Heart right ventricle (tissue), 16 donors: ENCODE measurements at regions not wholly inside any gene's neighbourhood (a gene's known extent, or its start where the extent isn't known, plus 50 kb on each side); places are given as distances from the start of the nearest gene placed in this dataset.
"Not testable (repeated sequence)": the region's sequence is repeated elsewhere in the genome, so short reads cannot be mapped to it uniquely, and the experiment has no call there.

Experiments used
- ATAC-seq, 8 donors: fragments of 200-7000 bp; cut with Tn5 transposase; one replicate each; pipeline ENCODE4 v1.9.1; 2020; ENCODE audit warnings: mild to moderate bottlenecking in 8 of 8, moderate library complexity in 8 of 8, moderate number of reproducible peaks in 1 of 8
- DNase-seq, 2 donors: peaks; one replicate each; pipeline ENCODE4 v3.0.0-alpha.2; 2020
- H3K27ac ChIP-seq, 10 donors: fragments of 200-600 bp; sonication (generic) in 2 of 10; one replicate each; pipeline versions ENCODE4 v1.5.0 to v1.8.0; 2020 to 2022; ENCODE audit warnings: mild to moderate bottlenecking in 3 of 10
- H3K27me3 ChIP-seq, 7 donors: fragments of 200-600 bp; one replicate each; pipeline ENCODE4 v1.8.0; 2021 to 2022; ENCODE audit warnings: mild to moderate bottlenecking in 2 of 7
- H3K36me3 ChIP-seq, 9 donors: fragments of 200-600 bp; sonication (generic) in 1 of 9; one replicate each; pipeline versions ENCODE4 v1.5.0 to v1.8.0; 2020 to 2022; ENCODE audit warnings: mild to moderate bottlenecking in 2 of 9
- H3K4me1 ChIP-seq, 9 donors: fragments of 200-600 bp; sonication (generic) in 1 of 9; one replicate each; pipeline versions ENCODE4 v1.5.0 to v1.8.0; 2020 to 2022; ENCODE audit warnings: mild to moderate bottlenecking in 4 of 9
- H3K4me3 ChIP-seq, 10 donors: fragments of 200-600 bp; sonication (generic) in 2 of 10; one replicate each; pipeline versions ENCODE4 v1.5.0 to v1.8.0; 2020 to 2022; ENCODE audit warnings: mild to moderate bottlenecking in 7 of 10, moderate library complexity in 2 of 10
- H3K9me3 ChIP-seq, 11 donors: fragments of 200-600 bp in 10 of 11; sonication (generic) in 2 of 11; one replicate each; pipeline versions ENCODE4 v1.5.0 to v1.8.0; 2013 to 2022; ENCODE audit warnings: mild to moderate bottlenecking in 2 of 11, control low read depth in 1 of 11, moderate library complexity in 1 of 11
- WGBS, 2 donors: extraction: QIAGEN DNeasy Blood & Tissue Kit; methylation state at CpG; one replicate each; pipeline ENCODE4 v1.1.7; 2013; ENCODE audit warnings: inconsistent platforms in 1 of 2; 5-methylcytosine and 5-hydroxymethylcytosine counted together
- intact Hi-C, 10 donors: fragments of 100-400 bp; cut with DNase I; formaldehyde crosslinking; loops; one replicate each; pipeline versions ENCODE4 v1.11.1 to v1.14.2; 2022
- TF ChIP-seq, protein P1 (sequence below), 9 donors: fragments of 200-600 bp; sonication (generic) in 2 of 9; IDR thresholded peaks; one replicate each; pipeline versions ENCODE4 v1.5.0 to v1.8.0; 2021 to 2022; ENCODE audit warnings: antibody characterized with exemption in 9 of 9, mild to moderate bottlenecking in 5 of 9, moderate library complexity in 1 of 9
- donor health status: Arrhythmogenic right ventricular cardiomyopathy.
- donor health status: ischemic (EF 13 %, LVEDD 7.1; RV severe dilation, severe dysfunction).
- donor health status: healthy with polysubstance abuse.
- donor health status: DM: no; HTN: yes; CAD: no.
- donor health status: DM: no; HTN: no; CAD: no.
- donor health status: ischemic (EF 25% LVEDD 6.9; RV normal size, moderate dysfunction).
- donor health status: ischemic (EF 25% LVEDD 5.7; RV mildly dilated, moderate dysfunction).
- donor health status: healthy.
- donor health status: DM: yes; HTN: yes; CAD: no.
- donor health status: Ischemic cardiomyopathy.
- donor health status: ischemic (EF 35%, LVEDD 5.7; RV mildly dilated, moderate dysfunction).
- donor health status: nonischemic (EF 11% LVEDD 7.7; RV severe dilation, severe dysfunction).
- donor health status: DM: yes; HTN: yes; CAD: no.
- donor health status: PGD.
- donor health status: ischemic (EF 29% LVEDD 5.4; RV normal size, mild dysfunction).
- donor health status: nonischemic (EF 23%, LVEDD 6.1; RV moderate dilation, normal function).

DNA sequence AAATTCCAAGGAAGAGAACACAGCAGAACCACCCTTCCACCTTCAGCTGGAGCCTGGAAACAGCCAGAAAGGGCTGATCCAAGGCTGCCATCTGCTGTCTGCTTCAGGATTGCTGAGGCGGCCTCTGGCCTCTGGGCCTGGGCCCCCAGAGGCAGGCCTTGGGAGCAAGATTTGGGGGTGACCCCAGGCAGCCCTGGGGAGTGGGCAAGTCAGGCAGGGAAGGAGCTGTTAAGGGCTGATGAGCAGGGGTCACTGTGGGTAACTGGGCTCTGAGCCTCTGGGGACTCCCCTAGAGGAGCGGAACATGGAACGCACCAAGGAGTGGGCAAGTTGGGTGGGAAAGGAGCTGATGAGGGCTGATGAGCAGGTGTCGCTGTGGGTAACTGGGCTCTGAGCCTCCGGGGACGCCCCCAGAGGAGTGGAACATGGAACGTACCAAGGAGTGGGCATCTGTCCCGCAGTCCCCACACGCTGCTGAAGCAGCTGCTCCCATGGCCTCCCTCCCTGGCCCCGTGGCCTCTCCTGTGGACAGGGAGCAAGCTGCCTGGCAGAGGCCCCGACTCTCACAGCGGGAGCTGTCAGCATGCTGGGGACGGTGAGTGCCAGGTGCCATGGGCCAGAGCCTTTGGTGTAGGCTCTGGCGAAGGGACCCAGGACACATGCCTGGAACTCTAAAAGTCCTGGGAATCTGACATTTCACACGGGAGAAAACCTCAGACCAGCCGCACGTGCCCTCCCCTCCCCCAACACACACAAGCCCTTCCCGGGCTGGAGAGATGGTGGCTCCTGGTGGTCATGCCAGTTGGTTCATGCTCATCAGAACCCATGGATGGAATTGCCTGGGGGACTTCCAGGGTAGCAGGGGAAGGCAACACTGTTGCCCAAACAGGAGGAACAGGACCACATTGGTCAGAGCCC is 148.8 kb downstream of the NPIPB11 start:
- not testable (repeated sequence) for H3K9me3 ChIP-seq, DNase-seq, H3K27me3 ChIP-seq, H3K4me3 ChIP-seq, H3K36me3 ChIP-seq
- Histone ChIP-seq H3K27ac (peak overlapping the region in 8 of 10 donors; percentile 13 to 64 (median 36)), H3K4me1 (peaks cover 6 to 54% (median 20%) of the 10 kb centered on the region in 9 donors)
- TF ChIP-seq, protein P1, sequence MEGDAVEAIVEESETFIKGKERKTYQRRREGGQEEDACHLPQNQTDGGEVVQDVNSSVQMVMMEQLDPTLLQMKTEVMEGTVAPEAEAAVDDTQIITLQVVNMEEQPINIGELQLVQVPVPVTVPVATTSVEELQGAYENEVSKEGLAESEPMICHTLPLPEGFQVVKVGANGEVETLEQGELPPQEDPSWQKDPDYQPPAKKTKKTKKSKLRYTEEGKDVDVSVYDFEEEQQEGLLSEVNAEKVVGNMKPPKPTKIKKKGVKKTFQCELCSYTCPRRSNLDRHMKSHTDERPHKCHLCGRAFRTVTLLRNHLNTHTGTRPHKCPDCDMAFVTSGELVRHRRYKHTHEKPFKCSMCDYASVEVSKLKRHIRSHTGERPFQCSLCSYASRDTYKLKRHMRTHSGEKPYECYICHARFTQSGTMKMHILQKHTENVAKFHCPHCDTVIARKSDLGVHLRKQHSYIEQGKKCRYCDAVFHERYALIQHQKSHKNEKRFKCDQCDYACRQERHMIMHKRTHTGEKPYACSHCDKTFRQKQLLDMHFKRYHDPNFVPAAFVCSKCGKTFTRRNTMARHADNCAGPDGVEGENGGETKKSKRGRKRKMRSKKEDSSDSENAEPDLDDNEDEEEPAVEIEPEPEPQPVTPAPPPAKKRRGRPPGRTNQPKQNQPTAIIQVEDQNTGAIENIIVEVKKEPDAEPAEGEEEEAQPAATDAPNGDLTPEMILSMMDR (IDR thresholded peaks at IDR 0.05) = peak; percentile 33 to 74 (median 59)
- ATAC-seq = peak in 5 of 8 donors; percentile 9 to 39 (median 11)
- intact Hi-C loops = loop anchor here in 5 of 10 donors (5.0 to 10.0 kb wide), 3 partner anchors 140 to 283 kb away; partner anchors contain the start of gene SPNS1 (in 1 of the 5)
- 67 to 74% methylated on average over 17 to 18 of the region's 18 CpGs for WGBS, 2 donors

DNA sequence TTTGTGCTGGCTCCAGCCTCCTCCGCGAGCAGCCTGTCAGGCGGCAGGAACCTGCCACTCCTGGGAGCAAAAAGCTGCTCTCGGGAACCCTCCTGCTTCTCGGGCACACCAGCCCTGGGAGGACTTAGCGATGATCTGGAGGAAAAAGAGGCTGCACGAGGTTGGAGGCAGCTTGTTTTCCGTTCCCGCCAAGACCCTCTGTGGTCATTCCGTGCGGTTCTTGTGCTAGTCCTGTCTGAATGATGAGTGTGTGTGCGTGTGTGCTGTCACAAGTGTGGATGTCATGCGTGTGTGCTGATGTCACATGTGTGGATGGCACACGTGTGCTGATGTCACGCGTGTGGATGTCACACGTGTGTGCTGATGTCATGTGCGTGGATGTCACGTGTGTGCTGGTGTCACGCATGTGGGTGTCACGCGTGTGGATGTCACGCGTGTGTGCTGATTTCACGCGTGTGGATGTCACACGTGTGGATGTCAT is 150.0 kb downstream of the NPIPB11 start:
- H3K4me3 ChIP-seq = no peak overlapping the region
- peak overlapping the region in 1 of 10 donors; percentile 64 for H3K27ac ChIP-seq
- WGBS, 2 donors = 88 to 92% methylated on average over 27 of the region's 27 CpGs
- TF ChIP-seq, protein P1 (IDR thresholded peaks at IDR 0.05) = no peak
- H3K4me1 ChIP-seq = peaks cover 4 to 44% (median 15%) of the 10 kb centered on the region in 9 donors
- DNase-seq (no peak), ATAC-seq (no peak)
- peaks cover 0 to 3% (median 0%) of the 10 kb centered on the region in 9 donors for H3K36me3 ChIP-seq
- H3K27me3 ChIP-seq = no peaks in the 10 kb centered on the region
- intact Hi-C loops = loop anchor here in 5 of 10 donors (5.0 to 10.0 kb wide), 3 partner anchors 139 to 282 kb away; partner anchors contain the start of gene SPNS1 (in 1 of the 5)
- H3K9me3 ChIP-seq = no peaks in the 10 kb centered on the region

DNA sequence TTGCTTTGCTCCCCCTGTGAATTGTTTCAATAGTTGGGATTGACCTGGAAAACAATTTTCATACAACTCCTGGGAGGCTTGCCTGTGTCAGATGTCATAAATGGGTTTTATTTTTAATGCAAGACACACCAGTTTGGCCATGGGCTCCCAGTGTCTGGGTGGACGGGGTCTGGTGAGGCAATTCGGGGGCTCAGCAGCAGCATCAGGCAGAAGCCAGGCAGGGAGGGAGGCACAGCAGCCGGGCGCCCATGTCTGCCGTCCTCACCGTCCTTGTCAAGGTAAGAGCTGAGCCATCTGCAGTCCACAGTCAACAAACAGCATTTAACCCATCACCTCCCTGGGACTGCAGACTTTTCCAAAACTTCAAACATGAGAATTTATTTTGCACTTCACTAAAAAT is 150.6 kb downstream of the NPIPB11 start:
- intact Hi-C loops = loop anchor here in 5 of 10 donors (5.0 to 10.0 kb wide), 3 partner anchors 139 to 281 kb away; partner anchors contain the start of gene SPNS1 (in 1 of the 5)
- H3K27me3 ChIP-seq, ATAC-seq, H3K4me3 ChIP-seq, H3K27ac ChIP-seq, H3K36me3 ChIP-seq, H3K9me3 ChIP-seq, DNase-seq: not testable (repeated sequence)
- 53 to 74% methylated on average over 6 of the region's 6 CpGs for WGBS, 2 donors
- peaks cover 0 to 38% (median 10%) of the 10 kb centered on the region in 9 donors for H3K4me1 ChIP-seq

DNA sequence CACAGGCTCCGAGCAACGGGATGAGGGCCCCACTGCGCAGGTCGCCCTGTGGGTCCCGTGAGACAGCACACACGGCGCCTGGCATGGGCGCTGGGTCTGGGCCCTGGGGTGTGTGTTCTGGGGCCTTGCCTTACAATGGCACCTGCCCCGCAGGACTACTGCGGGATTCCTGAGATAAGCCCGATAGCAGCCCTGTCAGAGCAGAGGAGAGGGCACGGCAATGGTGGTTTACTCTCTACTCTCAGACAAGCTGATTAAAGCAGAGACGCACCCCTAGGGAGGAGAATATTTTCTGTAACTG is 151.1 kb downstream of the NPIPB11 start:
- 84 to 89% methylated on average over 13 of the region's 13 CpGs for WGBS, 2 donors
- intact Hi-C loops = loop anchor here in 5 of 10 donors (5.0 to 10.0 kb wide), 3 partner anchors 138 to 281 kb away; partner anchors contain the start of gene SPNS1 (in 1 of the 5)
- peak overlapping the region in 4 of 10 donors; percentile 9 to 58 (median 24) for H3K27ac ChIP-seq

More for the DNA sequence above, 151.1 kb downstream of the NPIPB11 start:
- not testable (repeated sequence) for ATAC-seq, DNase-seq, H3K4me3 ChIP-seq, H3K36me3 ChIP-seq, H3K27me3 ChIP-seq, H3K9me3 ChIP-seq
- H3K4me1 ChIP-seq = peaks cover 0 to 34% (median 10%) of the 10 kb centered on the region in 9 donors
